Lower leg skin (tissue), 4 donors: ENCODE measurements at regions not wholly inside any gene's neighbourhood (a gene's known extent, or its start where the extent isn't known, plus 50 kb on each side); places are given as distances from the start of the nearest gene placed in this dataset.
"Not testable (repeated sequence)": the region's sequence is repeated elsewhere in the genome, so short reads cannot be mapped to it uniquely, and the experiment has no call there.

Experiments used
- DNase-seq, 2 donors: peaks; one replicate each; pipeline ENCODE4 v3.0.0-alpha.2; 2019; ENCODE audit warnings: low spot score in 2 of 2
- H3K4me3 ChIP-seq: fragments of 200-600 bp; sonication (generic); 2 replicates; pipeline ENCODE4 v1.5.1; 2017; ENCODE audit warnings: mild to moderate bottlenecking, low read depth; ENCODE audit not compliant: poor library complexity, severe bottlenecking
- POLR2A ChIP-seq, 2 donors: fragments of 450-650 bp; IDR thresholded peaks; one replicate each; pipeline ENCODE4 v1.6.1; 2016 to 2017; ENCODE audit warnings: antibody characterized with exemption in 2 of 2, mild to moderate bottlenecking in 1 of 2, moderate library complexity in 1 of 2
- WGBS, 2 donors: methylation state at CpG; one replicate each; pipeline ENCODE4 v1.1.5; 2018; 5-methylcytosine and 5-hydroxymethylcytosine counted together
- intact Hi-C: fragments of 100-400 bp; cut with DNase I; formaldehyde crosslinking; loops from one replicate; pipeline ENCODE4 v1.15.0; 2023; ENCODE audit warnings: low total_unique reads
- TF ChIP-seq, protein P1 (sequence below), 3 donors: fragments of 450-650 bp; IDR thresholded peaks; one replicate each; pipeline ENCODE4 v1.5.1; 2016; ENCODE audit warnings: antibody characterized with exemption in 3 of 3, mild to moderate bottlenecking in 3 of 3, moderate library complexity in 2 of 3

DNA sequence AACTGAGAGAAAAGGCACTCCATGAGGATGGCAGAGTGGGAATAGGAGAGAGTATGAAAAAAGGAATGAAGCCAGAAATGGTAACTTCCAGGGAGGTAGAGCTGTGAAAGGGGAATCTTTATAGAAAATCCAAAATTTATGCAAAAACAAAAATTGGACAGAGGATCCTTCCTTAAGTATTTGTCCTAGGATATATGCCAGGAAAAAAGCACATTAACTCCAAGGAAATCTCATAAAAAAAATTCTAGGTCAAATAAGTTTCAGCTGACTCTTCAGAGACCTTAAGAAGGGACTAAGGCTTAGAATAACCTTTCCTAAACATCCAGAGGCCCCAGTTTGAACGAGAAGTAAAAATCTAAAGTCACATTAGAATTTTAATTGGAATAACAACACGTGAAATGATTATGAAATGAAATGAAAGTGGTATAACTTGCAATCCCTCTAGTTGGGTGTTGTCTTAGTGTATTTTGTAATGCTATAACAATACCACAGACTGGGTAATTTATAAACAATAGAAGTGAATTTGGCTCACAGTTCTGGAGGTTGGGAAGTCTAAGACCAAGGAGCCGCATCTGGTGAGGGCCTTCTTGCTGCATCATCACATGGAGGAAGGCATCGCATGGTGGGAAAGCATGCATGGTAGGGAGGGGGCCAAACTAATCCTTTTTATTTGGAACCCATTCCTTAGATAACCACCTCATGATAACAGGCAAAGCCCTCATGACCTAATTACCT lies 145.4 kb upstream of the RXFP1 start:
- intact Hi-C loops = no loop called here
- WGBS, 2 donors = 48 to 61% methylated on average over 4 of the region's 4 CpGs

DNA sequence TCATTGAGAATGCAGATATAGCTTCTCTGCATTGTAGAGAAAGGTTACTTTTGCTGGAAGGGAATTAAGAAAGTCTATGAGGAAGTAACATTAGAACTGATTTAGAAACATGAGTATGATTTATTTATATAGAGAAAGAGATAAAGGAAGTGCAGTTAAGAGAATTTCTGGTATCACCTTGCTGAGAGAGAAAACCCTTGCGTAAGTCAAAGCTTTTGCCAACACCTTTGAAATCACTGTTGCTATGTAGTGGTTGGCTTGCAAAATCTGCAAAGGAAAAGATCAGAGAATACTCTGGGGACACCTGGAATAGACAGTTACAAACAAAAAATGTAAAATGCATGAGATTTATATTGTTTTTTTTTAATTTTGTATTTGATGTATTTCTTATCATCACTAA lies 137.3 kb upstream of the RXFP1 start:
- intact Hi-C loops = no loop called here
- 86 to 100% methylated on average over 1 of the region's 1 CpG for WGBS, 2 donors
- no peak for DNase-seq
- no peak overlapping the region for H3K4me3 ChIP-seq
- no peak for TF ChIP-seq POLR2A (IDR thresholded peaks at IDR 0.05)
- TF ChIP-seq, protein P1, sequence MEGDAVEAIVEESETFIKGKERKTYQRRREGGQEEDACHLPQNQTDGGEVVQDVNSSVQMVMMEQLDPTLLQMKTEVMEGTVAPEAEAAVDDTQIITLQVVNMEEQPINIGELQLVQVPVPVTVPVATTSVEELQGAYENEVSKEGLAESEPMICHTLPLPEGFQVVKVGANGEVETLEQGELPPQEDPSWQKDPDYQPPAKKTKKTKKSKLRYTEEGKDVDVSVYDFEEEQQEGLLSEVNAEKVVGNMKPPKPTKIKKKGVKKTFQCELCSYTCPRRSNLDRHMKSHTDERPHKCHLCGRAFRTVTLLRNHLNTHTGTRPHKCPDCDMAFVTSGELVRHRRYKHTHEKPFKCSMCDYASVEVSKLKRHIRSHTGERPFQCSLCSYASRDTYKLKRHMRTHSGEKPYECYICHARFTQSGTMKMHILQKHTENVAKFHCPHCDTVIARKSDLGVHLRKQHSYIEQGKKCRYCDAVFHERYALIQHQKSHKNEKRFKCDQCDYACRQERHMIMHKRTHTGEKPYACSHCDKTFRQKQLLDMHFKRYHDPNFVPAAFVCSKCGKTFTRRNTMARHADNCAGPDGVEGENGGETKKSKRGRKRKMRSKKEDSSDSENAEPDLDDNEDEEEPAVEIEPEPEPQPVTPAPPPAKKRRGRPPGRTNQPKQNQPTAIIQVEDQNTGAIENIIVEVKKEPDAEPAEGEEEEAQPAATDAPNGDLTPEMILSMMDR (IDR thresholded peaks at IDR 0.05) = no peak

More for the DNA sequence above, 145.4 kb upstream of the RXFP1 start:
- no peak for DNase-seq
- H3K4me3 ChIP-seq = no peak overlapping the region
- TF ChIP-seq, protein P1 (IDR thresholded peaks at IDR 0.05) = no peak
- TF ChIP-seq POLR2A (IDR thresholded peaks at IDR 0.05) = no peak

DNA sequence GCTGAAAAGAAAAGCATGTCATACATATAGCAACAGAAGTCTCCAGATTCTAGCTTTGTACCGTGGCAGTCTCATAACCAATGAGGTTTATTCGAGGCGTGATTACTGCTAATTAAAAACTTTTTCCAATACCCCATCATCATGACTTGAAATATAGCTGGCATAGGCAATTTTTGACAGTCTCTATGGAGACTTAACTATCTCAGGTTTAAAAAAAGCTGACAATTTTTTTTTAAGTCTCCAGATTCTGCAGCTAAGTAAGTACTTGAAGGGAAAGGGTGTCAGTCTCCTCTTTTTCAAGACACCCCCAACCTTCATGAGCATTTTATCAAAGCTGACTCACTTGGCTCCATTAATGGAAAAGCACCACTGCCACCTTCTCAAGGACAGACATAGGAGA lies 126.3 kb upstream of the RXFP1 start:
- intact Hi-C loops = loop anchor here (10.0 kb wide), 1 partner anchor 219 kb away; no protein-coding TSS in a partner anchor
- TF ChIP-seq POLR2A (IDR thresholded peaks at IDR 0.05) = no peak
- TF ChIP-seq, protein P1 (IDR thresholded peaks at IDR 0.05) = no peak
- WGBS, 2 donors = 87 to 91% methylated on average over 3 of the region's 3 CpGs

DNA sequence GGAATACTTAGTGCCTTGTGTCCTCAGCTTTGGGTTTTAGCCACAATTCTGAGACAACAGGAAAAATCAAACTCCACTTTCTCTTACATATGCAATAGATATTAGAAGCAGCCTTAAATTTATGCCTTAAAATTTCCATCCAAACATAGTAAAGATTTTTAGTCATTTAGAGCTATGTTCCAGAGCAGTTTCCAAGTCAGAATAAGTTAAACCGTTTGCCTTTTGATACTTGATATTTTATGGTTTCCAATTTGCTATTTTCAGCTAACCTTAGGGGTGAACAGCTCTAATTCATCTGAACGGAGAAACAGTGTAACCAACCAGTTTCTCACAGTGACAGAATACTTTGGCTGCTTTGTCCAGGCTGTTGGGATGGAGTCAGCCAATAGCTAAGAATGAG lies 125.8 kb upstream of the RXFP1 start:
- no peak overlapping the region for H3K4me3 ChIP-seq
- no peak for TF ChIP-seq POLR2A (IDR thresholded peaks at IDR 0.05)
- TF ChIP-seq, protein P1 (IDR thresholded peaks at IDR 0.05) = no peak
- DNase-seq = no peak
- intact Hi-C loops = loop anchor here (10.0 kb wide), 1 partner anchor 219 kb away; no protein-coding TSS in a partner anchor
- 38 to 44% methylated on average over 2 of the region's 2 CpGs for WGBS, 2 donors

More for the DNA sequence above, 126.3 kb upstream of the RXFP1 start:
- no peak for DNase-seq
- no peak overlapping the region for H3K4me3 ChIP-seq

DNA sequence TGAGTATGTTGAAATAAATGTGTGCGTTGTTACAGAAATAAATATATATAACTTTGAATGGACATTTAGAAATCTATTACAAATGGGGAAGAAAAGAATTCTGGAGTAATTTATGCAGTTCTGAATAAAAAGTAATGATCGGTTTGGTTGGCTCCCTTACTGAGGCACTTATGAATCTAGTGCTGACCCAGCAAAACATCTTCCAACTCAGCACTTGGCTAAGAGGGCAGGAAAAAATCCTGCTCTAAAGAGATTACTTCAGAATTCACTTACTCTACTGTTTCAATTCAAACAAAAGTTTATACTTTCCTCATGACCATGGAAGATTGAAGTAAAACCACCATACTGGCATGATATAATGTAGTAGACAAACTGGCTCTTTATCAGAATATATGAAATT lies 123.9 kb upstream of the RXFP1 start:
- no peak for TF ChIP-seq POLR2A (IDR thresholded peaks at IDR 0.05)
- TF ChIP-seq, protein P1 (IDR thresholded peaks at IDR 0.05) = no peak
- no peak overlapping the region for H3K4me3 ChIP-seq
- WGBS, 2 donors = 68 to 72% methylated on average over 2 of the region's 2 CpGs
- intact Hi-C loops = loop anchor here (10.0 kb wide), 1 partner anchor 217 kb away; no protein-coding TSS in a partner anchor
- no peak for DNase-seq

DNA sequence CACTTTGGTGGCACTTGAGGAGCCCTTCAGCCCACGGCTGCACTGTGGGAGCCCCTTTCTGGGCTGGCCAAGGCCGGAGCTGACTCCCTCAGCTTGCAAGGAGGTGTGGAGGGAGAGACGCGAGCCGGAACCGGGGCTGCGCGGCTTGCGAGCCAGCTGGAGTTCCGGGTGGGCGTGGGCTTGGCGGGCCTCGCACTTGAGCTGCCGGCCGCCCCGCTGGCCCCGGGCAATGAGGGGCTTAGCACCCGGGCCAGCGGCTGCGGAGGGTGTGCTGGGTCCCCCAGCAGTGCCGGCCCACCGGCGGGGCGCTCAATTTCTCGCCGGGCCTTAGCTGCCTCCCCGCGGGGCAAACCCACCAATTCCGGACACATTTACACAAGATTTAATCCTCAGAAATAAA lies 113.7 kb upstream of the RXFP1 start:
- DNase-seq, intact Hi-C loops, H3K4me3 ChIP-seq: not testable (repeated sequence)
- WGBS, 2 donors = 94 to 96% methylated on average over 25 to 27 of the region's 29 CpGs
